ENCODE measurements at regions not wholly inside any gene's neighbourhood (a gene's known extent, or its start where the extent isn't known, plus 50 kb on each side); places are given as distances from the start of the nearest gene placed in this dataset.

GRCh38 chr20:41862476-41862875, 244.3 kb upstream of the CHD6 start:
- TF ChIP-seq POLR2A (IDR thresholded peaks at IDR 0.05; ENCODE audit: low read depth, low read length), result no peak
- no peak for TF ChIP-seq TAF1 (IDR thresholded peaks at IDR 0.05; ENCODE audit: low read depth, low read length)
- no peak for TF ChIP-seq PAX5 (IDR thresholded peaks at IDR 0.05; ENCODE audit: insufficient read depth, low read length, severe bottlenecking)
- TF ChIP-seq POLR2AphosphoS5 (IDR thresholded peaks at IDR 0.05; ENCODE audit: low read depth, low read length), result no peak
- no peak for TF ChIP-seq SPI1 (IDR thresholded peaks at IDR 0.05; ENCODE audit: low read depth, low read length)

Data from GM12891 (cell line).